ENCODE measurements at regions not wholly inside any gene's neighbourhood (a gene's known extent, or its start where the extent isn't known, plus 50 kb on each side); places are given as distances from the start of the nearest gene placed in this dataset.
"Not testable (repeated sequence)": the region's sequence is repeated elsewhere in the genome, so short reads cannot be mapped to it uniquely, and the experiment has no call there.

DNA sequence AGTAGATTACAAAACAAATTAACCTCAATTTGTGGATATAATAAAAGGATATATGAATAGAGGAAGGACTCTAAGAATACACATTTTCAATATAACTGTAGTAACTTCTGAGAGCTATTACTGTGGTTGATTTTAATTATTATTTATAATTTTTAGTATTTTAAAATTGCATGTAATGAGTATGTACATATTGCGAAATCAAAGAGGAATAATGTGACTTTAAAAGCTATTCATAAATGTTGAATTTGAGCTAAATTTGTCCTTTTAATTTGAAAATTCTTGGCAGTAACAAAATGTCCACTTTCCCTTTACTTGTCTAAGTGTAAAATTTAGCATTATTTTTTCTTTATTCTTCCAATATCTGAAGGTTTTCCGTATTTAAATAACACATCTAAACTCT is 750.6 kb upstream of the PCDH15 start:
- H3K4me3 ChIP-seq = no peak overlapping the region
- RAD21 ChIA-PET (ENCODE audit: unreplicated experiment) = no interaction called here
- FAIRE-seq (no peak), ATAC-seq (no peak), DNase-seq (ENCODE audit: low read depth, low spot score) (no peak)
- H4K20me1 ChIP-seq (ENCODE audit: control insufficient read depth, insufficient read depth) = no peaks in the 10 kb centered on the region
- SMC1A ChIA-PET (ENCODE audit: uncharacterized antibody, unreplicated experiment) = no interaction called here
- CTCF ChIA-PET = no interaction called here
- no peak overlapping the region for H3K4me2 ChIP-seq (ENCODE audit: control insufficient read depth, insufficient read depth)
- no TSS peak for BruUV-seq (replicated peaks)
- no peaks in the 10 kb centered on the region for H3K79me2 ChIP-seq (ENCODE audit: control insufficient read depth, insufficient read depth, low read length)
- POLR2A ChIA-PET = no interaction called here
- WGBS (ENCODE audit: insufficient coverage, insufficient replicate concordance, low lambda C conversion rate, missing lambda C conversion rate) = 2% methylated on average over 2 of the region's 2 CpGs
- no peak overlapping the region for H3K9ac ChIP-seq (ENCODE audit: control insufficient read depth, insufficient read depth, low read length)
- no peak overlapping the region for H3K27ac ChIP-seq (ENCODE audit: control insufficient read depth, insufficient read depth)
- no peaks in the 10 kb centered on the region for H3K36me3 ChIP-seq (ENCODE audit: control insufficient read depth in 2 of 2, insufficient read depth in 2 of 2, low read length in 1 of 2)
- no peak overlapping the region for H2AFZ ChIP-seq (ENCODE audit: control insufficient read depth, low read depth, low read length)
- TF ChIP-seq FOXK2 (IDR thresholded peaks at IDR 0.05) (no peak), HDAC2 (IDR thresholded peaks at IDR 0.05) (no peak), RCOR1 (conservative IDR thresholded peaks at IDR 0.05; ENCODE audit: low read depth, low read length) (no peak)
- no peaks in the 10 kb centered on the region for H3K4me1 ChIP-seq (ENCODE audit: control insufficient read depth, insufficient read depth, low read length)
- intact Hi-C loops (cut with micrococcal nuclease; ENCODE audit: unreplicated experiment) = no loop called here
- H3K27me3 ChIP-seq (replicated peaks in 1 of 2; ENCODE audit: control insufficient read depth in 2 of 2, insufficient read depth in 2 of 2, low read length in 1 of 2) = no peaks in the 10 kb centered on the region
- no peaks in the 10 kb centered on the region for H3K9me3 ChIP-seq (replicated peaks; ENCODE audit: control insufficient read depth, insufficient read depth, low read length)
- in situ Hi-C loops (cut with MboI) = no loop called here

DNA sequence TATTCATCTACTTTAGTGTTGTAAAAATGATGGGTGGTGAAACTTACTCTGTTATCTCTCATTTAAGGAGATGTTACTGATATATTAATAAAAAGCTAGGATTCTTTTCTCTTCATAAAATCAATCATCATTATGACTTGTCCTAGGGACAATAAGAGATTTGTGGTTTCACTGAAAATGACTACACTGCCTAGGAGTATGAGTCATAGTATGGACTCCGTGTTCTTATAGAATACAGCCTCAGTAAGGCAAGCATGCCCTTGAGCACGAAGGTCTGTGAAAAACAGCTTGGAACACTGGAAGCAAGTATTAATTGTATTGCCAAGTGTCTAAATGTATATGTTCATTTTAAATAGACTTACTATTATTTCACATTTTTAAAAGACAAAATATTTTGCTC is 749.2 kb upstream of the PCDH15 start:
- no TSS peak for BruUV-seq (replicated peaks)
- ATAC-seq (0 out of 3 replicates have a peak, but pooled peaks have one; percentile 31), DNase-seq (ENCODE audit: low read depth, low spot score) (no peak), FAIRE-seq (no peak)
- no peaks in the 10 kb centered on the region for H3K27me3 ChIP-seq (replicated peaks in 1 of 2; ENCODE audit: control insufficient read depth in 2 of 2, insufficient read depth in 2 of 2, low read length in 1 of 2)
- RAD21 ChIA-PET (ENCODE audit: unreplicated experiment) = no interaction called here
- 0% methylated on average over 2 of the region's 2 CpGs for WGBS (ENCODE audit: insufficient coverage, insufficient replicate concordance, low lambda C conversion rate, missing lambda C conversion rate)
- no peaks in the 10 kb centered on the region for H4K20me1 ChIP-seq (ENCODE audit: control insufficient read depth, insufficient read depth)
- in situ Hi-C loops (cut with MboI) (no loop called here), intact Hi-C loops (cut with micrococcal nuclease; ENCODE audit: unreplicated experiment) (no loop called here)
- no peak overlapping the region for H3K27ac ChIP-seq (ENCODE audit: control insufficient read depth, insufficient read depth)
- SMC1A ChIA-PET (ENCODE audit: uncharacterized antibody, unreplicated experiment) = interaction anchor here (0.8 kb wide), 1 partner anchor 34 kb away, joined by 3 read pairs; no protein-coding TSS in a partner anchor
- no peaks in the 10 kb centered on the region for H3K9me3 ChIP-seq (replicated peaks; ENCODE audit: control insufficient read depth, insufficient read depth, low read length)
- H3K4me1 ChIP-seq (ENCODE audit: control insufficient read depth, insufficient read depth, low read length) = no peaks in the 10 kb centered on the region
- POLR2A ChIA-PET = no interaction called here
- H2AFZ ChIP-seq (ENCODE audit: control insufficient read depth, low read depth, low read length) = no peak overlapping the region
- no peaks in the 10 kb centered on the region for H3K36me3 ChIP-seq (ENCODE audit: control insufficient read depth in 2 of 2, insufficient read depth in 2 of 2, low read length in 1 of 2)
- no peak overlapping the region for H3K9ac ChIP-seq (ENCODE audit: control insufficient read depth, insufficient read depth, low read length)
- H3K4me3 ChIP-seq = no peak overlapping the region
- CTCF ChIA-PET = no interaction called here
- no peak overlapping the region for H3K4me2 ChIP-seq (ENCODE audit: control insufficient read depth, insufficient read depth)
- TF ChIP-seq NBN (IDR thresholded peaks at IDR 0.05) (no peak), BRCA1 (IDR thresholded peaks at IDR 0.05; ENCODE audit: low read depth, low read length) (no peak), FOXK2 (IDR thresholded peaks at IDR 0.05) (no peak), ZBED1 (IDR thresholded peaks at IDR 0.05; ENCODE audit: borderline replicate concordance) (no peak), CREB1 (IDR thresholded peaks at IDR 0.05; ENCODE audit: low read depth) (no peak), IKZF1 (conservative IDR thresholded peaks at IDR 0.05) (no peak)
- TF ChIP-seq, protein P1, sequence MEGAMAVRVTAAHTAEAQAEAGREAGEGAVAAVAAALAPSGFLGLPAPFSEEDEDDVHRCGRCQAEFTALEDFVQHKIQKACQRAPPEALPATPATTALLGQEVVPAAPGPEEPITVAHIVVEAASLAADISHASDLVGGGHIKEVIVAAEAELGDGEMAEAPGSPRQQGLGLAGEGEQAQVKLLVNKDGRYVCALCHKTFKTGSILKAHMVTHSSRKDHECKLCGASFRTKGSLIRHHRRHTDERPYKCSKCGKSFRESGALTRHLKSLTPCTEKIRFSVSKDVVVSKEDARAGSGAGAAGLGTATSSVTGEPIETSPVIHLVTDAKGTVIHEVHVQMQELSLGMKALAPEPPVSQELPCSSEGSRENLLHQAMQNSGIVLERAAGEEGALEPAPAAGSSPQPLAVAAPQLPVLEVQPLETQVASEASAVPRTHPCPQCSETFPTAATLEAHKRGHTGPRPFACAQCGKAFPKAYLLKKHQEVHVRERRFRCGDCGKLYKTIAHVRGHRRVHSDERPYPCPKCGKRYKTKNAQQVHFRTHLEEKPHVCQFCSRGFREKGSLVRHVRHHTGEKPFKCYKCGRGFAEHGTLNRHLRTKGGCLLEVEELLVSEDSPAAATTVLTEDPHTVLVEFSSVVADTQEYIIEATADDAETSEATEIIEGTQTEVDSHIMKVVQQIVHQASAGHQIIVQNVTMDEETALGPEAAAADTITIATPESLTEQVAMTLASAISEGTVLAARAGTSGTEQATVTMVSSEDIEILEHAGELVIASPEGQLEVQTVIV (IDR thresholded peaks at IDR 0.05; ENCODE audit: borderline replicate concordance, partially characterized antibody) = no peak
- no peaks in the 10 kb centered on the region for H3K79me2 ChIP-seq (ENCODE audit: control insufficient read depth, insufficient read depth, low read length)

DNA sequence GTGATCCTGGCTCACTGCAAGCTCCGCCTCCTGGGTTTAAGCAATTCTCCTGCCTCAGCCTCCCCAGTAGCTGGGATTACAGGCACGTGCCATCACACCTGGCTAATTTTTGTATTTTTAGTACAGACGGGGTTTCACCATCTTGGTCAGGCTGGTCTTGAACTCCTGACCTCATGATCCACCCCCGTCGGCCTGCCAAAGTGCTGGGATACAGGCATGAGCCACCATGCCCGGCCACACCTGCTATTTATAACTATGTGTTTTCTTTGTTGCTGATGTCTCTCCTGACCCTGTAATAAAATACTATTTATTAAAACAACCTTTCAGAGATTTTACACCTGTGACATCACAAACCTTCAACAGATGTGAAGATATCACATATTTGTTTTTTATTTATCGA is 736.5 kb upstream of the PCDH15 start:
- FAIRE-seq = not testable (repeated sequence)

More for the DNA sequence above, 736.5 kb upstream of the PCDH15 start:
- H3K9me3 ChIP-seq (replicated peaks; ENCODE audit: control insufficient read depth, insufficient read depth, low read length); BruUV-seq (replicated peaks); H3K4me3 ChIP-seq; RAD21 ChIA-PET (ENCODE audit: unreplicated experiment); in situ Hi-C loops (cut with MboI); intact Hi-C loops (cut with micrococcal nuclease; ENCODE audit: unreplicated experiment); DNase-seq (ENCODE audit: low read depth, low spot score); H3K4me1 ChIP-seq (ENCODE audit: control insufficient read depth, insufficient read depth, low read length); CTCF ChIA-PET; H3K27ac ChIP-seq (ENCODE audit: control insufficient read depth, insufficient read depth); H2AFZ ChIP-seq (ENCODE audit: control insufficient read depth, low read depth, low read length); POLR2A ChIA-PET; H3K36me3 ChIP-seq (ENCODE audit: control insufficient read depth in 2 of 2, insufficient read depth in 2 of 2, low read length in 1 of 2); H3K79me2 ChIP-seq (ENCODE audit: control insufficient read depth, insufficient read depth, low read length); SMC1A ChIA-PET (ENCODE audit: uncharacterized antibody, unreplicated experiment); H3K4me2 ChIP-seq (ENCODE audit: control insufficient read depth, insufficient read depth); H3K27me3 ChIP-seq (replicated peaks in 1 of 2; ENCODE audit: control insufficient read depth in 2 of 2, insufficient read depth in 2 of 2, low read length in 1 of 2); H4K20me1 ChIP-seq (ENCODE audit: control insufficient read depth, insufficient read depth); H3K9ac ChIP-seq (ENCODE audit: control insufficient read depth, insufficient read depth, low read length); ATAC-seq: not testable (repeated sequence)
- 48% methylated on average over 7 of the region's 7 CpGs for WGBS (ENCODE audit: insufficient coverage, insufficient replicate concordance, low lambda C conversion rate, missing lambda C conversion rate)
